HG03135 (cell line): ENCODE measurements at regions not wholly inside any gene's neighbourhood (a gene's known extent, or its start where the extent isn't known, plus 50 kb on each side); places are given as distances from the start of the nearest gene placed in this dataset.

Source experiments
- ATAC-seq: cut with Tn5 transposase; IDR thresholded peaks from one replicate; pipeline ENCODE4 v1.9.1; 2021; ENCODE audit warnings: mild to moderate bottlenecking, moderate library complexity; ENCODE audit not compliant: unreplicated experiment

- no peak for ATAC-seq
These were observed 338.0 kb downstream of the MAN2A1 start for GRCh38 chr5:110027527-110028322.

- ATAC-seq = no peak
These were observed 341.8 kb downstream of the MAN2A1 start for GRCh38 chr5:110031402-110032140.

- ATAC-seq = no peak
These were observed 342.6 kb downstream of the MAN2A1 start for GRCh38 chr5:110032376-110032775.

- ATAC-seq = no peak
These were observed 344.4 kb downstream of the MAN2A1 start for GRCh38 chr5:110034056-110034600.

GRCh38 chr5:110038297-110038997 lies 348.7 kb downstream of the MAN2A1 start:
- no peak for ATAC-seq

GRCh38 chr5:110040178-110040577 lies 350.5 kb downstream of the MAN2A1 start:
- no peak for ATAC-seq

GRCh38 chr5:110043025-110043424 lies 353.3 kb downstream of the MAN2A1 start:
- no peak for ATAC-seq

- ATAC-seq = no peak
These were observed 355.4 kb downstream of the MAN2A1 start for GRCh38 chr5:110045158-110045557.

GRCh38 chr5:110048491-110048890 lies 358.8 kb downstream of the MAN2A1 start:
- no peak for ATAC-seq

GRCh38 chr5:110049816-110050215 lies 360.1 kb downstream of the MAN2A1 start:
- ATAC-seq = no peak

GRCh38 chr5:110050640-110051345 lies 361.1 kb downstream of the MAN2A1 start:
- ATAC-seq = no peak

- ATAC-seq = no peak
These were observed 363.5 kb downstream of the MAN2A1 start for GRCh38 chr5:110053205-110053604.

GRCh38 chr5:110053824-110054223 lies 364.1 kb downstream of the MAN2A1 start:
- peak; percentile 23 for ATAC-seq

- peak; percentile 88 for ATAC-seq
These were observed 364.5 kb downstream of the MAN2A1 start for GRCh38 chr5:110054240-110054639.

GRCh38 chr5:110055302-110055701 lies 365.6 kb downstream of the MAN2A1 start:
- no peak for ATAC-seq

GRCh38 chr5:110056580-110057114 lies 366.9 kb downstream of the MAN2A1 start:
- no peak for ATAC-seq

- no peak for ATAC-seq
These were observed 368.4 kb downstream of the MAN2A1 start for GRCh38 chr5:110058175-110058574.

GRCh38 chr5:110062246-110062645 lies 372.5 kb downstream of the MAN2A1 start:
- no peak for ATAC-seq

GRCh38 chr5:110063640-110064602 lies 374.2 kb downstream of the MAN2A1 start:
- ATAC-seq = no peak
